ENCODE measurements at regions not wholly inside any gene's neighbourhood (a gene's known extent, or its start where the extent isn't known, plus 50 kb on each side); places are given as distances from the start of the nearest gene placed in this dataset.

GRCh38 chr11:81359476-81359875 is 1374.2 kb downstream of the FAM181B start (continued):
- no peak for TF ChIP-seq REST (IDR thresholded peaks at IDR 0.05)

GRCh38 chr11:81345609-81346008 is 1388.1 kb downstream of the FAM181B start:
- POLR2A ChIA-PET = no interaction called here

GRCh38 chr11:81342966-81343365 is 1390.7 kb downstream of the FAM181B start:
- Histone ChIP-seq H3K9me3 (no peaks in the 10 kb centered on the region), H3K4me3 (no peak overlapping the region), H3K4me2 (no peak overlapping the region), H3K4me1 (no peaks in the 10 kb centered on the region), H3K27ac (no peak overlapping the region)
- ChIA-PET CTCF (no interaction called here), POLR2A (no interaction called here)
- ATAC-seq (no peak), FAIRE-seq (no peak), DNase-seq (ENCODE audit: low read depth in 1 of 2, low spot score in 1 of 2) (no peak)
- TF ChIP-seq TFCP2L1 (CRISPR knock-in tag; IDR thresholded peaks at IDR 0.05) (no peak), KDM1A (IDR thresholded peaks at IDR 0.05; ENCODE audit: low read depth) (no peak), EHF (CRISPR knock-in tag; IDR thresholded peaks at IDR 0.05) (no peak), GATA3 (IDR thresholded peaks at IDR 0.05; ENCODE audit: borderline replicate concordance) (no peak), ZC3H11A (IDR thresholded peaks at IDR 0.05) (no peak), REST (IDR thresholded peaks at IDR 0.05) (no peak), POLR2A (IDR thresholded peaks at IDR 0.05; ENCODE audit: low read length) (no peak), HOXA7 (CRISPR knock-in tag; IDR thresholded peaks at IDR 0.05) (no peak), ATOH8 (CRISPR knock-in tag; IDR thresholded peaks at IDR 0.05; ENCODE audit: low read depth) (no peak), RAD21 (conservative IDR thresholded peaks at IDR 0.05 in 1 of 2, IDR thresholded peaks at IDR 0.05 in 1 of 2) (no peak), JUN (IDR thresholded peaks at IDR 0.05) (no peak), PBX3 (IDR thresholded peaks at IDR 0.05) (no peak), CHD2 (IDR thresholded peaks at IDR 0.05; ENCODE audit: low read length, partially characterized antibody) (no peak), ESRRA (IDR thresholded peaks at IDR 0.05; ENCODE audit: borderline replicate concordance, low read length) (no peak), POLR2AphosphoS2 (conservative IDR thresholded peaks at IDR 0.05; ENCODE audit: low read length) (no peak)

More at GRCh38 chr11:81345609-81346008, 1388.1 kb downstream of the FAM181B start:
- DNase-seq (ENCODE audit: low read depth in 1 of 2, low spot score in 1 of 2) (no peak), ATAC-seq (no peak), FAIRE-seq (no peak)
- Histone ChIP-seq H3K27ac (no peak overlapping the region), H3K4me3 (no peak overlapping the region), H3K4me2 (no peak overlapping the region), H3K9me3 (no peaks in the 10 kb centered on the region), H3K4me1 (no peaks in the 10 kb centered on the region)
- CTCF ChIA-PET = no interaction called here
- TF ChIP-seq EHMT2 (IDR thresholded peaks at IDR 0.05; ENCODE audit: low read depth) (no peak), ATOH8 (CRISPR knock-in tag; IDR thresholded peaks at IDR 0.05; ENCODE audit: low read depth) (no peak), RCOR1 (IDR thresholded peaks at IDR 0.05; ENCODE audit: low read depth, low read length) (no peak), GATA3 (IDR thresholded peaks at IDR 0.05; ENCODE audit: borderline replicate concordance) (no peak), E2F6 (IDR thresholded peaks at IDR 0.05; ENCODE audit: borderline replicate concordance, low read depth) (no peak), ZNF302 (CRISPR knock-in tag; IDR thresholded peaks at IDR 0.05) (no peak), JUN (IDR thresholded peaks at IDR 0.05) (no peak), USF2 (IDR thresholded peaks at IDR 0.05) (no peak), ZC3H11A (IDR thresholded peaks at IDR 0.05) (no peak), EP300 (IDR thresholded peaks at IDR 0.05) (no peak), KDM1A (IDR thresholded peaks at IDR 0.05; ENCODE audit: low read depth) (no peak), HOXB13 (CRISPR knock-in tag; IDR thresholded peaks at IDR 0.05; ENCODE audit: low read depth) (no peak), NFE2L2 (conservative IDR thresholded peaks at IDR 0.05; ENCODE audit: low read length) (no peak)
- 9% methylated on average over 6 of the region's 6 CpGs for WGBS (ENCODE audit: missing lambda C conversion rate)
